GM21390 (cell line): ENCODE measurements at regions not wholly inside any gene's neighbourhood (a gene's known extent, or its start where the extent isn't known, plus 50 kb on each side); places are given as distances from the start of the nearest gene placed in this dataset.

Experiments used
- ATAC-seq: cut with Tn5 transposase; IDR thresholded peaks from one replicate; pipeline ENCODE4 v1.9.1; 2021; ENCODE audit not compliant: unreplicated experiment

DNA sequence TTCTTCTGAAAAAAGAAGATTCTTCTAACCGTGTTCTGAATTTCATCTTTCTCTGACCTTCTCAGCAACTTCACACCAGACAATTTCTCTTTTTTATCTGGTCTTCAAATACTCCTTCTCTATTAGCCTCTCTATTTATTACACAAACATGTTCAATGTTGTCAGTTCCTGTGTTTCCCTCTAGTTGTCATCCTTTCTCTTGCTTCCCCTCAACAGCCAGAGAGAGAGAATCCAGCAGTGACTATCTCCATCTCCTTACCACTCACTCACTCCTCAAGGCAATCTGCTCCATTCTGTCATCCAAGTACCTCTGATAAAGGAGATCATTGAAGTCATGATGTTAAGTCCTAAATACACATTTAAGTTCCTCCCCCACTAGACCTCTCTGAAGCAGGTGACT, 491.9 kb upstream of the CHAC2 start:
- no peak for ATAC-seq

DNA sequence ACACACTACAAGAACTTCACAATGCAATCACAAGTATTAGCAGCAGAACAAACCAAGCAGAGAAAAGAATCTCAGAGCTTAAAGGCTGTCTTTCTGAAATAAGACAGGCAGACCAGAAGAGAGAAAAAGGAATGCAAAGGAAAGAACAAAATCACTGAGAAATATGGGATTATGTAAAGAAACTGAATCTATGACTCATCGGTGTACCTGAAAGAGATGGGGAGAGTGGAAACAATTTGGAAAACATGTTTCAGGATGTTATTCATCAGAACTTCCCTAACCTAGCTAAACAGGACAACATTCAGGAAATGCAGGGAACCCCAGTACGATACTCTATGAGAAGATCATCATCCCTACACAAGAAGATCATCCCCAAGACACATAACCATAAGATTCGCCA, 499.0 kb upstream of the CHAC2 start:
- ATAC-seq: no peak

GRCh38 chr2:53268086-53268485, 499.5 kb upstream of the CHAC2 start:
- ATAC-seq: no peak

DNA sequence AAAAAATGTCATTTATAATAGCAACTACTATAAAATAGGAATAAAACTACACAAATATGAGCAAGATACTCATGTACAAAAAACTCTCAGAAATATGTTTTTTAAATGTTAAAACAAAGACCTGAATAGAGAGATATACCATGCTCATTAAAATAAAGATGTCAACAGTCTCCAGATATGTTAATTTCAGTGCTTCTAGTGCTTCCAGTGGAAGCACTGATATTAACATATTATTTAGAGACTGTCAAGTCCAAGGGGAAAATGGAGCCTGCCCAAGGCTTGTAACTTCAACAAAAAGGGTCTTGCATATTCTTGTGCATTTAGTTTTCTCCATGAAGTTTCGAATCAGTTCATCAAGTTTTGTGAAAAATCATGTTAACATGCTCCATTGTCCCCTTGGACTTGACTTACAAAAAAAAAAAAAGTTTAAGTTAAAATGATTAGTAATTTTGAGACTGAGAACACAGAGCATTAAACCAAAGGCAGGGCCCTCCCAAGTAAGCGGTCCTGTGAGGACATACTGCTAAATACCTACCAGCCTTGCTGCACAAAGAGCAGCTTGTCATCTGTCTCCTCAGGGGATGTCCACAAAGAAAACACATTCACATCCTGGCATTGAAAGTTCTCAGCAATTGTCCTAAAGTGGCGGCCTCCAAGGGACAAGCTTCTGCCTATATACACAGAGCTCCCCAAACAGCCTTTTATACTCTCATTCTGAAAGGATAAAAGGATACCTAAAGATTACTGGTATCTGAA, 501.9 kb upstream of the CHAC2 start:
- ATAC-seq: no peak

DNA sequence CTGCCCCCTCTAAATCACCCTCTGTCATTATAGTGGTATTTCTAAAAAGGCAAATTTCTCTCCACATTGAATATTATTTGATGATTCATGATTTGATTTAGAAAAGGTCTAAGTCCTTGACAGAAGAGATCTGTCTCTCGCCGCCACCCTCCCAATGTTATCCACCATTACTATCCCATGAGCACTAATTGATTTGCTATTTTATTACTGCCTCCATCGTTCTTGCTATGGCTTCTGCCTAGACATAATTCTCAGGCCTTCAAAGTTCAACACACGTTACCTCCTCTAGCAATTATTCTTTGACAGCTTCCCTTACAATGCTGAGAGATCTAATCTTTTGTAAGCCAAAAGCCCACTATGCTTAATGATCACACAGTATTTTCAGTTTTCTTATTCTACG, 507.0 kb upstream of the CHAC2 start:
- ATAC-seq: no peak

DNA sequence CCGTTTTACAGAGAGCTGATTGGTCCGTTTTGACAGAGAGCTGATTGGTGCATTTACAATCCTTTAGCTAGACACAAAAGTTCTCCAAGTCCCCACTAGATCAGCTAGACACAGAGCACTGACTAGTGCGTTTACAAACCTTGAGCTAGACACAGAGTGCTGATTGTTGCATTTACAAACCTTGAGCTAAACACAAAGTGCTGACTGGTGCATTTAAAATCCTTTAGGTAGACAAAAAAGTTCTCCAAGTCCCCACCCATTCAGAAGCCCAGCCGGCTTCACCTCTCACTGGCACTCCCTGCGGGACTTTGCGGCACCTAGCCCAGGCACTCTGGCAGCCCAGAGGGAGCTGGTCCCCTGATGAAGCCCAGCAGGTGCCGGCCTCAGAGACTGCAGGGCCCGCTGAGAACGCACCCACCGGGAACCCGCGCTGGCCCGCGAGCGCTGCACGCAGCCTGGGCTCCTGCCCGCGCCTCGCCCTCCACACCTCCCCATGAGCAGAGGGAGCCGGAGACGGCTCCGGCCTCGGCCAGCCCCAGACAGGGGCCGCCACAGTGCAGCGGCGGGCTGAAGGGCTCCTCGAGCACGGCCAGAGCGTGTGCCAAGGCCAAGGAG, 508.1 kb upstream of the CHAC2 start:
- ATAC-seq: no peak

DNA sequence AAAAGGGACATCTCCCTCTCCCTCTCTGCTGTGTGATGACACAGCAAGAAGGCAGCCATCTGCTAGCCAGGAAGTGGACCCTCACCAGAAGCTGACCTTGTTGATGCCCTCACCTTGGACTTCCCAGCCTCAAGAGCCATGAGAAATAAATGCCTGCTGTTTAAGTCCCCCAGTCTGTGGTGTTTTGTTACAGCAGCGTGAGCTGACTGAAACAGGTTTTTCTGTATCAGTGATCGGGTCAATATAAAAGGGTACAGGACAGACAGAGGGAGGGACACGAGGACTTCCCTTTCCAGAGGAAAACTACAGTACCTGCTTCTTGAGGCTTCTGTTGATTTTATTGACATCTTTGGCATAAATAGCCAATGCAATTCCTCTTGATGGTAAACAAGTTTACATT, 510.3 kb upstream of the CHAC2 start:
- no peak for ATAC-seq

DNA sequence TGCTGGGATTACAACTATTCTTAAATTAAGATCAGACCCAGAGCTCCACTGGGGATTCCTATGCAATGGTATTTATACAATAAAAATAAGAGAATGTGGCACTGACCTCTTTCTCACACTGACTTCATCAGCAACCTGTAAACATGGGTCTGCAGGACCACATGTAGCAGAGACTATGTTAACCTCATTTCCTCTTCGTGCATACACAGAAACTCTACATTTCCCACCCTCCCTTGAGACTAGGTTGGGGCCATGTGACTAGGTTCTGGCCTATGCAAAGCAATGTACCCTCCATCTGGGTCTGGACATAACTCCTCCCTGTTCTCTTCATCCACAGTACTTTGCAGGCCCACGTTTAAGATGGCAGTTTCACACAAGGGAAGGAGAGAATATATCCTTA, 514.4 kb upstream of the CHAC2 start:
- ATAC-seq: peak; percentile 53

DNA sequence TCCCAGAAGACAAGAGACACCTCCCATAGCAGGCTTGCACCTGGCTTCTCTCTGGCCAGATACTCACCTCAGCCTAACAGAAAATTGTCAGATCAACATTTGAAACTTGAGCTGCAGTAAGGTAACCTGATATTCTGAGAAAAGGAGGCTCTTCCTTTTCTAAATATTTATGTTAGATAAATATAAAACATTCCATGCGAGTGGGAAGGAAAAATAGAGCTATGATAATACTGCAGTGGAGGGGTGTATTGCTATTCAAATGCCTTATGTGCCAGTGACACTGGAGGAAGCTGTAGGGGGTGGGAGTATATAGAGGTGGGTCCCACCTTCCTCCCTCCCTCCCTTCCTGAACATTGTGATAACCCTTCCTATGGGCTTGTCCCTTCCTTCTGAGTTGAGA, 515.5 kb upstream of the CHAC2 start:
- ATAC-seq: no peak

GRCh38 chr2:53247956-53248735, 519.5 kb upstream of the CHAC2 start:
- ATAC-seq: no peak

GRCh38 chr2:53243430-53243829, 524.2 kb upstream of the CHAC2 start:
- no peak for ATAC-seq

DNA sequence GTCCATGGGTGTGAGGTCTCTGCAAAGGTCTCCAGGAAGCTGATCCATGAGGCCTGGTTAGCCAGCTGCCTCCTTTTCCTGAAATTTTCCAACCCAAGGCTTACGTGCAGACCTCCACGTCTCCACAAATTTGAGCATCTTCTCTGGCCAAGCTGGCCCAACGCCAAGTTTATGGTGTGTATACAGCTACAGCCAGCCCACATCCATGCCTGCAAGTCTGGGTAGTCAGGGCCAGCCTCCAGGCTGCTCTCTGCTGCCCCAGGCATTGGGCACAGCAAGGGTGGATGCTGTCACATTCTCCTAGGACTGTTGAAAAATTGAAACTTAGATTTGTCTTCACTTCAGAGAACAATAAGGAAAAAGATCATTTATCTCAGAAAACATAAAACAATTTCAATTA, 525.5 kb upstream of the CHAC2 start:
- no peak for ATAC-seq

- ATAC-seq: no peak
Observed at GRCh38 chr2:53235836-53236582, 531.6 kb upstream of the CHAC2 start.

DNA sequence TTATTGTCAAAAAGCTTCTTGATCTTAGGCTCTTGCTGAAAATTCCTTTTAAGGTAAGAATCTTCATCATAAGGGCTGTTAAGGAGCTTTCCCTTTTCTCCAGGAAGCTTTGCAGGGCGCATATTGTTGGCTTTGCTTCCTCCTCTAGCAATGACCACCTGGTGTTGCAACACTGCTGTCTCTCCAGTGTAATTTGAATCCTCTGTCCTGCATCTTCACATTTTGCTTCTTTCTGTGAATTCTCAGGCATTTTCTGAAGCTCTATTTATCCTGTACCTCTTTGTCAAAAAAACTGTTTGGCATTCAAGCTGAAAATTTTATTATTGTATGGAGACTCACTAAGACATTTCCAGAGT, 533.1 kb upstream of the CHAC2 start:
- ATAC-seq: no peak

DNA sequence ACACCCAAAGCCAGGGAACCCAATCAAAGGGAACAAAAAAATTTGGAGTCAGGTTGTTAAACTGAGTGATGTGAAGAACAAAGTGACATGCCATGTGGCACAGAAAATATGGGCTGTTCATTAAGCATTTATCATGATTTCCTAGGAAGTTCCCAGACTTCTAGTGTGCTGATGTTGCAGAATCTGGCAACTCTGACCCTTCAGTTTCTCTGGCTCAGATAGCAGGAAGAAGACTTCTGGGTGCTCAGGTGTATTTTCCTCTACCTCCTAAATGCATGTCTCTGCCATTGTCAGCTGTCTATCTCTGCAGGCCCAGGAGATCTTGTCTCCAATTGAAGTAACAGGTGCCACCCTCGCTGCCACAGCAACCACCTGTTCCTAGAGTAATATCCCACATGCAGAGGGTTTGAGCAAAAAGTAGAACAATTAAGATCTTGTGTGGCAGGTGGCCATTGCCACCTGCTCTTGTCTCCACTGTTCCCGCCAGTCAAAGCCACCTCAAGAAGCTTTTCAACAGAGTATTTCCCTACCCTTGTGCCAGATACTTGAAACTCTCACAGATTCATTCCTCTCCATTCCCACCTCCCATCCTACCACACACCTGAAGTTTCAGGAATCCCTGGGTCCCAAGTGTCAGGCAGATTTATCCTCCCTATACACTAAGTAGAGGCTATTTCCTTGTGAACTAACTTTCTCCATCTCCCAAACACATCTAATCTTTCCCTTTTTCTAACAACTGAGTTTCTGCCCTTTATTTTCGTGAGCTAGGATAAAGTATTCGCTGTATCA, 533.7 kb upstream of the CHAC2 start:
- no peak for ATAC-seq

- ATAC-seq: no peak
Observed at GRCh38 chr2:53231908-53232307, 535.7 kb upstream of the CHAC2 start.

DNA sequence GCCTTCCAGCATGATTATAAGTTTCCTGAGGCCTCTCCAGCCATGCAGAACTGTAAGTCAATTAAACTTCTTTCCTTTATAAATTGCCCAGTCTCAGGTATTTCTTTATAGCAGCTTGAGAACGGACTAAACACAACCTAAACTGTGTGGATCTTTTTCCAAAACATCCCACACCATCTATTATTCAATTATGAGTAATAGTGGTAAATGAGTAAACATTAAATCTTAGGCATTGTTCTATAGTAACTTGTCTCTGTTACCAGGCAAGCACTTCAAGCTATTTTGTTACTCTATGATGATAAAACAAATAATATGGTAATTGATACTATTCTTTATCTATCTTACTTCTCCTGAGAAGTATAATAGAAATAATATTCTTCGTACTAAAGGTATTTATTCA, 536.9 kb upstream of the CHAC2 start:
- no peak for ATAC-seq

DNA sequence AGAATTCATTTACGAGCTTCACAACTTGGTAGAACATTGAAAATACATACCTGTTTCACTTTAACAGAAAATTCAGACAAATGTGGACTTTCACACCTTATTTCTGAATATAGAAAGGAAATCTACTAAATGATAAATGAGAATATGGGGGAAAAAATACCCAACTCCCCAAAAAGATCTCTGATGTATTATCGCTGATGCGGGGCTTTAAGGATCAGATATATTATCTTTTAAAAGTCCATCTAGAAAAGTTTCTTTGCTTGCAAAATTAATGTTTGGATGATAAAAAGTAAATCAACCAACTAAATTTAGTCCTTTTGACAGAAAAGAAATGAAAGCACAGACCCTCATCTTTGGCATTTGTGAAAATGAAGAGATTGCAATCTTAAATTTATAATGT, 540.1 kb upstream of the CHAC2 start:
- no peak for ATAC-seq

DNA sequence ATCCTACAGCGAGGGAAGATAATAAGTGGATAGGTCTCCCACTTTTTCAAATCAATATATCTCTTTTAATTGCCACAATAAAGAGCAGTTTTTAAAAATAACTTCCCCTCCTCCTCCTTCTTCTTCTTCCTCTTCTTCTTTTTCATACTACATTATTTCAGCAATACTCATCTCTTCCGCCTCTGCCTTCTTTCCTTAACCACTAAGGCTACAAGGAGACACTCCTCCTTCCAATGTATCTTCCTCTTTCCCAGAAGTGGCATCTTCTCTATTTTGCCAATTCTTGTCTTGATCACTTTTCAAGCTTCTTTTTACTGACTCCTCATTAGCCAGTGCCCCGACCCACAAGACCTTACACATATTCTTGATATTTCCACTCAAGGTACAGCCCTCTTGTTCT, 546.6 kb upstream of the CHAC2 start:
- no peak for ATAC-seq

GRCh38 chr2:53217250-53217649, 550.4 kb upstream of the CHAC2 start:
- no peak for ATAC-seq

DNA sequence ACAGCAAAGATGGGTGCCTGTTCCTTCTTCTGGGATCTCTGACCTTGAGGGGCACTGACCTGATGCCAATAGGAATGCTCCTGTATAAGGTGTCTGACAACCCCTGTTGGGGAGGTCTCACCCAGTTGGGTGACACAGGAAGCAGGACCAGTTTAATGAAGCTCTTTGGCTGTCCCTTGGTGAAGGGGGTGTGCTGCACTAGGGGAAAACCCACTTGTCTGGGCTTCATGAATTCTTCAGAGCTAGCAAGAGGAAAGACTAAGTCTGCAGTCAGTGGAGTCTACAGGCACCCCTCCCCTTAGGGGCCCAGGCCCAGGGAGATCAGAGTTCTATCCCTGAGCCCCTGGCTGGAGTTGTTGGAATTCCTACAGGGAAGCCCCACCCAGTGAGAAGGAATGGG, 550.8 kb upstream of the CHAC2 start:
- ATAC-seq: no peak
